SKM-1 treated with dmso at 0.1 percent for 144 hours (cell line): ENCODE measurements at regions not wholly inside any gene's neighbourhood (a gene's known extent, or its start where the extent isn't known, plus 50 kb on each side); places are given as distances from the start of the nearest gene placed in this dataset.
A peak's percentile ranks its signal among the peaks of the same experiment; 100 is the strongest.
"Not testable (repeated sequence)": the region's sequence is repeated elsewhere in the genome, so short reads cannot be mapped to it uniquely, and the experiment has no call there.

Source experiments
- DNase-seq: peaks from one replicate; lab custom pipeline; 2025; ENCODE audit not compliant: unreplicated experiment; lab: John Stamatoyannopoulos, UW

DNA sequence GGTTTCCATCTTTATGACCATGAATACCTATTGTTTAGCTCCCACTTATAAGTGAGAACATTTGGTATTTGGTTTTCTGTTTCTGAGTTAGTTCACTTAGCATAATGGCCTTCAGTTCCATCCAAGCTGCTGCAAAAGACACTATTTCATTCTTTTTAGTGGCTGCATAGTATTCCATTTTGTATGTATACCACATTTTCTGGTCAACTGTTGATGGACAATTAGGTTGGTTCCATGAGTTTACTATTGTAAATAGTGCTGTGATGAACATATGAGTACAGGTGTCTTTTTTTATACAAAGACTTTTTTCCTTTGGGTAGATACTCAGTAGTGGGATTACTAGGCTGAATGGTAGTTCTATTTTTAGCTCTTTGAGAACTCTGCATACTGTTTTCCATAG, 87.8 kb upstream of the GOT2 start:
- DNase-seq = no peak

DNA sequence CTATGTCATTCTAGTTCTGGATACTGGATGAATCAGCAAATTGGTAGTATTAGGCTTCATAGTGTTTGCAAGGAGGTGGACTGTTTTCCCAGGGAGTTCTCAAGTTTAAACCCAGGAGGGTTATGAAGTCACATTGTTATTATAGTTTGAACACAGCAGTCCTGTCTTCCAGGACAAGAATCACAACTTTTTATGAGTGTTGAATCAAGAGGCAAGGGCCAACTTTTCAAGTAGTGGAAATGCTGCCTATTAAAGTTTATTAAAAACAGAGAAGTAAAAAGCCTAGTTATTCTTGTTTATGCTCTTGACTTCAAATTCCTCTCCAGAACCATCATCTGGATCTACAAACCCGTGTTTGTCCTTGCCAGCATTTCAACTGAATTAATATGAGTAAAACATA, 86.3 kb upstream of the GOT2 start:
- DNase-seq = no peak

DNA sequence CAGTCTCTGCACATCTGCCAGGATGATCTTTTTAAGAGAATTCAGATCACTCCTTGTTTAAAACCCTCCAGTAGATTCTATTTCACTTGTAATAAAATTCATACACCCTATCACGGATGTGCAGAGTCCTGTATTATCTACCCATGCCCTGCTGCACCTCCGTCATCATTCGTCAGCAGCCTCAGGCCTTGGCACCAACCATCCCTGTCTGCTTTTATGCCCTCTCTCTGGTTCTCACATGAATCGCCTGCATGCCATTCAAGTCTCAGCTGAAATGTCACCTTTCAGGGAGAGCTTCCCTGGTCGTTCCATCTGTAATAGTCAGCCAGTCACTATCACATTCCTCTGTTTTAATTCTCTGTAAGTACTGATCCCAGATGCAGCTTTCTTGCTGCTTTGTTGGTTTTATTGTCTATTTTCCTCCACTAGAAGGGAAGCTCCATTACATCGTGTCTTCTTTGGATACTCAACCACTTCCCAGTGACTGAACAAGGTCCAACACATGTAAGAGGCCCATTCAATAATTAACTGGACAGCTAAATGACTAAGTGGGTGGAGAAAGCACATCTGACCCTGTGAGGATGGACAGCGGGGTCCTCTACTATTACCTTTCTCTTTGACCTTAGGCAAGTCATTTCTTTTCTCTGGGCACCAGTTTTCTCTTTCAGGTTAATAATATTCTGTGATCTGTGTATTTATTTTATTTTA, 81.2 kb upstream of the GOT2 start:
- no peak for DNase-seq

DNA sequence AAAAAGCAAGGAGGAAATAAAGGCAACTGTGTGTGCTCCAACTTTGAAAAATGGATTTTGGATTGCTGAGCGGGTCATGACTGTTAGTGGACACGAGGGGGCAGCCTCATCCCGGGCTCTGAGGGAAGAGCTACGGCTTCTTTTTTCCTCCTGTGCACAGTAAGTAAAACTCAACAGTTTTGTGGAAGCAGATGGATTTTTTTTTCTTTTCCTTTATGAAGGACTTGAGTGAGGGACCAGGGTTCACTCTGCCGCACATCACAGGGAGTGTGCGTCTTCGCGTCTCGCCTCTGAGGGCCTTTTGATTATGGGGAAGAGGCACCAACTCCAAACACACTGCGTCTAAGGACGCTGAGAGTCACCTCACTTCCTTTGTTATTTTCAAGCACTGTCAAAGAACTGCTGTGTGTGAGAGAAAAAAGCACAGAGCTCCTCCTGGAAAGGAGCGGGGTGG, 80.3 kb upstream of the GOT2 start:
- DNase-seq = peak; percentile 56

DNA sequence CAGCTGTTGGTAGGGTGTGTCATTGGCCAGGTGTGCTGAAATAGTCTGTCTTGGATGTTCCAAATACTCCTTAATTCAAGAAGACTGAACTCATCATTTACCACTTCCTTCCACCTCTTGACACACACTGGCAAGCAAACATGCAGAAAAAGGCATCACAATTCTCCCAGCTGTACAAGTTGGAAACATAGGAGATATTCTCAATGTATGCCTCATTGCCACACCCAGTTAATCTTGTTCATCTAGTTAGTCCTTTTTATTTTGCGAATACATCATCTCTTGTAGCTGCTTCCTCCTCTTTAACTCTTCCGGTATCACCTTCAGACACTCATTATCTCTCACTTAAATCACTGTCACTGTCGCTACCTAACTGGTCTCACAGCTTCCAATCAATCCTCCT, 75.1 kb upstream of the GOT2 start:
- DNase-seq = no peak

DNA sequence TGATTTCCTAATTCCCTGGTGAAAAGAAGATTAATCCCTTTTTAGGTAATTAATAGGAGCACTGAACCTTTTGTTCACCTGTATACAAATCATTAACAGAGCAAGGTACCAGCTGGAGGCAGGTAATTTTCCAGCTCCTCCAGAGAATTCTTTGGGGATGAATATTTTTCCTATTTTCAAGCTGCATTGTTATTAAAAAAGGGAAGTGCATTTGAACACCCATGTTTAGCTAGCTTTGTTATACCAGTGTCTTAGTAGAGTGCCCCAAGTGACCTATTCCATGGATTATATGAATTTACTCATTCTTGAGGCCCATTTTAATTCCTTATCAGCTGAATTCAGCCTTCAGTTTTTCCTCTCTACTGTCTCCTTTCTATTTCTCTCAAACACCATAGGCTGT, 73.2 kb upstream of the GOT2 start:
- DNase-seq = no peak

DNA sequence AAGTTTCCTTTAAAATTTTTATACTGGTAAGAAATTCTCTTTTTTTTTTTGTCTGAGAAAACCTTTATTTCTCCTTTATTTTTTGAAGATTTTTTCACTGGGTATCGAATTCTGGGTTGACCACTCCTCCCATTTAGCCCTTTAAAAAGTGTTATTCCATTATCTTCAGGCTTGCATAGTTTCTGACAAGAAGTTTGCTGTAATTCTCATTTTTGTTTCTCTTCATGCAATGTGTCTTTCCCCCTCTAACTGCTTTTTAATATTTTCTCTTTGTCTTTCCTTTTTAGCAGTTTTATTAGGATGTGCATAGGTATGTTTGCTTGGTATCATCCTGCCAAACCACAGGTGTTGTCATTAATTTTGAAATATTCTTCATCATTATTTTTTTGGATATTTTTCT, 67.7 kb upstream of the GOT2 start:
- DNase-seq = no peak

DNA sequence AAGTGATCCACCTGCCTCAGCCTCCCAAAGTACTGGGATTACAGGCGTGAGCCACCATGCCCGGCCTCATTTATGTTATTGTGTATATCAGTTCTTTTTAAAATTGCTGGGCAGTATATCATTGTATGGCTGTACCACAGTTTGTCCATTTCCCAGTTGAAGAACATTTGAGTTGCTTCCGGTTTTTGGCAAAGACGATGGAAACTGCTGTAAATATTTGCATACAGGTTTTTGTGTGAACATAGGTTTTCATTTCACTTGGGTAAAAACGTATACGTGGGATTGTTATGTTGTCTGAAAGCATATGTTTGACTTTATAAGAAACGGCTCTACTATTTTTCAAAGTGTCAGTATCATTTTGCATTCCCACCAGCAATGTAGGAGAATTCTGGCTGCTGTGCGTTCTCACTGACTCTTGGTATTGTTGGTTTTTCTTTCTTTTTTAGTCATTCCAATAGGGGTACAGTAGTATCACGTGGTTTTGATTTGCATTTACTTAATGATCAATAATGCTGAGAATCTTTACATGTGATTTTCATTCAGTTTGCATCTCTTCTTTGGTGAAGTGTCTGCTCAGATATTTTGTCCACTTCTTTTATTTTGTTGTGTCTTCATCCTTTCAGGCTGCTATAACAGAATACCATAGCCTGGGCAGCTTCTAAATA, 63.2 kb upstream of the GOT2 start:
- no peak for DNase-seq

DNA sequence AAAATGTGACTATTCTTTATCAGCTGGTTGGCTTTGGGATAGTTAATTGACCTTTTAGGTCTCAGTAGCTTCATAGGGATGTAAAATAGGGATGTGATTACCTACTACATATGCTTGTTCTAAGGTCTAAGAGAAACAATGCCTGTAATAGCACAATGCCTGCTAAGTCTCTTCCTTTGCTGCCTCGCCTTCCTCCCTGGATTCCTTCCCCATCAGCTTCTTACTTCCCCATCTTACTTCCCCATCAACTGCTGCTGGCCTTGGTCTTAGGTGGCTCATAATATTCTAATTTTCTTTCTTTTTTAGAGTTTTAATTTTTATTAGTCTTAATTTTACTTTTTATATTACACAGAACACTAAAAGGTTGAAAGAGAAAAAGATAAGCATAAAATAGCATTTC, 59.2 kb upstream of the GOT2 start:
- peak; percentile 61 for DNase-seq

DNA sequence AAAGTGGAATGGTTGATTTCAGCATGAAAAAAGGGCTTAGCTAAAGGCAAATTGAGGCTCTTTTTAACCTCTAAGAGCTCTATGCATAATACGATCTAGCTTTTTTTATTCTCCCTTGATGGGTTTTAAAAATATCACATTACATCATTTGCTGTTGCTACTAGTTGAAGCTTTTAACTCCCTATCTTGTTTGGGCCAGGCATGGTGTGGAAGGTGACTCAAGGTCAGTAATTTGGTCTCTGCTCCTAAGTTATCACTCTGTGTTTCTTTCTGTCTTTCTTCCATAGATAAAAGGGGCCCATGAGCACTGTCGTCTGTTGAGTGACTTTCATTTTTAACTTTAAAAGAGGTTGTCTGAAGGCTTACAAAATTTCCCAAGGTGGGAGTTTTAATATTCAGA, 58.1 kb upstream of the GOT2 start:
- no peak for DNase-seq

DNA sequence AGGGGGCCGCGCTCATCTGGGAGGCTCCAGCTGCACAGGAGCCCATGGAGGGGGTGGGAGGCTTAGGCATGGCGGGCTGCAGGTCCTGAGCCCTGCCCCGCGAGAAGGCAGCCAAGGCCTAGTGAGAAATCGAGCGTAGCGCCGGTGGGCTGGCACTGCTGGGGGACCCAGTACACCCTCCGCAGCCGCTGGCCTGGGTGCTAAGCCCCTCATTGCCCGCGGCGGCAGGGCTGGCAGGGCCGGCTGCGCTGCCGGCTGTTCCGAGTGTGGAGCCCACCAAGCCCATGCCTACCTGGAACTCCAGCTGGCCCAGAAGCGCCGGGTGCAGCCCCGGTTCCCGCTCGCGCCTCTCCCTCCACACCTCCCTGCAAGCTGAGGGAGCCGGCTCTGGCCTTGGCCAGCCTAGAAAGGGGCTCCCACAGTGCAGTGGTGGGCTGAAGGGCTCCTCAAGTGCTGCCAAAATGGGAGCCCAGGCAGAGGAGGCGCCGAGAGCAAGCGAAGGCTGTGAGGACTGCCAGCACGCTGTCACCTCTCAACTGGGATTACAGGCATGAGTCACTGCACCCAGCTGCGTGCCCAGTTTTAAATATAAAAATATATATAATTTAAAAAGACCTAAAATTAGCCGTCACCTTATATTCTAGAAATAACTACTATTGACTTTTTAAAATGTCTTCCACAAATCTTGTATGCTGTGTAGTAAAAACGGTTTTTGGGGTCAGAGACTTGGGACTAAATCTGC, 56.9 kb upstream of the GOT2 start:
- not testable (repeated sequence) for DNase-seq

GRCh38 chr16:58789351-58789750, 55.2 kb upstream of the GOT2 start:
- DNase-seq = peak; percentile 64
